ENCODE measurements at regions not wholly inside any gene's neighbourhood (a gene's known extent, or its start where the extent isn't known, plus 50 kb on each side); places are given as distances from the start of the nearest gene placed in this dataset.

DNA sequence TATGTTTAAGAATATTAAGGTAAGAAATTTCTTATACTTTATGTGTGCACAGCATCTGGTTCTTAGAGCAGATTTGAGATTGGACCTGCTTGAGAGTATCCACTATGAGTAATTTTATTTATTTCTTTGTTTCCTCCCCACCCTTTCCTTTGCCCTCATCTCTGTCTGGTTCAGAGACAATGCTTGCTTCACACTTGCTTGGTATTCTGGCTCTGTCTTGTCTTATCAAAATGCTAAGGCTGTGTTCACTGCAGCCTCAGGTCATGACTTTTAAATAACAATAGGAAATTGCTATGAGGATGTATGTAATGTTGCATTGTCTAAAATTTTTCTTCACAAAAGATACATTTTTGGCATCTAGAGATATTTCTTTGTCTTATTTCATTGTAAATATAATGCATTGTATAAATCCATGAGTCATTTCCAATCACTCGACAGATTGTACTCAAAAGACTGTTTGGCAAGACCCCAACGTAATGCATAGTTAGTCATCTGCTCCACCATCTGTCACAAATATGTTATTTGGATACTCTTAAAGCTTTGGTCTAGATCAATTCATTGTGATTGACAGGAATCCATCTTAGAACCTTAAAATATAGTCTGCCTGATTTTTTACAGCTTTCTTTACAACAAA is 395.7 kb downstream of the AASDHPPT start:
- no peaks in the 10 kb centered on the region for H3K9me3 ChIP-seq (ENCODE audit: control insufficient read depth in 1 of 2, insufficient read depth in 1 of 2, low read depth in 1 of 2, low read length in 2 of 2)
- no peak for DNase-seq (ENCODE audit: low read depth, low spot score)

More for the DNA sequence above, 395.7 kb downstream of the AASDHPPT start:
- BruUV-seq (replicated peaks), result no TSS peak
- CTCF ChIA-PET, result no interaction called here
- ATAC-seq, result no peak
- Histone ChIP-seq H3K9ac (ENCODE audit: low read length) (no peak overlapping the region), H3K4me3 (replicated peaks in 1 of 2; ENCODE audit: low read depth in 1 of 2, low read length in 2 of 2) (no peak overlapping the region), H4K20me1 (ENCODE audit: insufficient read depth) (no peaks in the 10 kb centered on the region), H3K4me2 (ENCODE audit: low read length) (no peak overlapping the region), H3K4me1 (ENCODE audit: control insufficient read depth in 1 of 2, insufficient read depth in 2 of 2, low read length in 2 of 2) (no peaks in the 10 kb centered on the region), H3K36me3 (ENCODE audit: control insufficient read depth in 1 of 2, insufficient read depth in 2 of 2, low read length in 2 of 2) (no peaks in the 10 kb centered on the region), H2AFZ (ENCODE audit: low read depth, low read length, poor library complexity, severe bottlenecking) (no peak overlapping the region), H3K27me3 (ENCODE audit: insufficient read depth, low read length) (0 out of 2 replicates have a peak, but pooled peaks cover 4% of the 10 kb centered on the region), H3K9me2 (ENCODE audit: insufficient read depth) (no peaks in the 10 kb centered on the region), H3K27ac (ENCODE audit: low read depth, low read length) (no peak overlapping the region), H3K79me2 (ENCODE audit: insufficient read depth, low read length) (no peaks in the 10 kb centered on the region)
- POLR2A ChIA-PET, result no interaction called here
- intact Hi-C loops (cut with micrococcal nuclease), result no loop called here
- TF ChIP-seq POLR2AphosphoS5 (IDR thresholded peaks at IDR 0.05; ENCODE audit: low read depth, low read length) (no peak), EZH2phosphoT487 (IDR thresholded peaks at IDR 0.05; ENCODE audit: borderline replicate concordance) (no peak), POLR2A (IDR thresholded peaks at IDR 0.05; ENCODE audit: borderline replicate concordance, extremely low read depth, insufficient read depth, insufficient read length) (no peak), CBX3 (IDR thresholded peaks at IDR 0.05; ENCODE audit: low read depth) (no peak), ZNF274 (IDR thresholded peaks at IDR 0.05; ENCODE audit: low read depth, low read length) (no peak), ZFX (IDR thresholded peaks at IDR 0.05) (no peak), EZH2 (IDR thresholded peaks at IDR 0.05) (no peak), CEBPB (IDR thresholded peaks at IDR 0.05; ENCODE audit: low read depth) (no peak), RAD21 (IDR thresholded peaks at IDR 0.05; ENCODE audit: low read depth) (no peak), TCF7L2 (IDR thresholded peaks at IDR 0.05; ENCODE audit: borderline replicate concordance, extremely low read depth, insufficient read depth, insufficient read length) (no peak), EGR1 (IDR thresholded peaks at IDR 0.05; ENCODE audit: low read depth) (no peak), JUND (IDR thresholded peaks at IDR 0.05) (no peak)
- TF ChIP-seq, protein P1, sequence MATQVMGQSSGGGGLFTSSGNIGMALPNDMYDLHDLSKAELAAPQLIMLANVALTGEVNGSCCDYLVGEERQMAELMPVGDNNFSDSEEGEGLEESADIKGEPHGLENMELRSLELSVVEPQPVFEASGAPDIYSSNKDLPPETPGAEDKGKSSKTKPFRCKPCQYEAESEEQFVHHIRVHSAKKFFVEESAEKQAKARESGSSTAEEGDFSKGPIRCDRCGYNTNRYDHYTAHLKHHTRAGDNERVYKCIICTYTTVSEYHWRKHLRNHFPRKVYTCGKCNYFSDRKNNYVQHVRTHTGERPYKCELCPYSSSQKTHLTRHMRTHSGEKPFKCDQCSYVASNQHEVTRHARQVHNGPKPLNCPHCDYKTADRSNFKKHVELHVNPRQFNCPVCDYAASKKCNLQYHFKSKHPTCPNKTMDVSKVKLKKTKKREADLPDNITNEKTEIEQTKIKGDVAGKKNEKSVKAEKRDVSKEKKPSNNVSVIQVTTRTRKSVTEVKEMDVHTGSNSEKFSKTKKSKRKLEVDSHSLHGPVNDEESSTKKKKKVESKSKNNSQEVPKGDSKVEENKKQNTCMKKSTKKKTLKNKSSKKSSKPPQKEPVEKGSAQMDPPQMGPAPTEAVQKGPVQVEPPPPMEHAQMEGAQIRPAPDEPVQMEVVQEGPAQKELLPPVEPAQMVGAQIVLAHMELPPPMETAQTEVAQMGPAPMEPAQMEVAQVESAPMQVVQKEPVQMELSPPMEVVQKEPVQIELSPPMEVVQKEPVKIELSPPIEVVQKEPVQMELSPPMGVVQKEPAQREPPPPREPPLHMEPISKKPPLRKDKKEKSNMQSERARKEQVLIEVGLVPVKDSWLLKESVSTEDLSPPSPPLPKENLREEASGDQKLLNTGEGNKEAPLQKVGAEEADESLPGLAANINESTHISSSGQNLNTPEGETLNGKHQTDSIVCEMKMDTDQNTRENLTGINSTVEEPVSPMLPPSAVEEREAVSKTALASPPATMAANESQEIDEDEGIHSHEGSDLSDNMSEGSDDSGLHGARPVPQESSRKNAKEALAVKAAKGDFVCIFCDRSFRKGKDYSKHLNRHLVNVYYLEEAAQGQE (IDR thresholded peaks at IDR 0.05; ENCODE audit: low read depth), result no peak
- TF ChIP-seq, protein P2, sequence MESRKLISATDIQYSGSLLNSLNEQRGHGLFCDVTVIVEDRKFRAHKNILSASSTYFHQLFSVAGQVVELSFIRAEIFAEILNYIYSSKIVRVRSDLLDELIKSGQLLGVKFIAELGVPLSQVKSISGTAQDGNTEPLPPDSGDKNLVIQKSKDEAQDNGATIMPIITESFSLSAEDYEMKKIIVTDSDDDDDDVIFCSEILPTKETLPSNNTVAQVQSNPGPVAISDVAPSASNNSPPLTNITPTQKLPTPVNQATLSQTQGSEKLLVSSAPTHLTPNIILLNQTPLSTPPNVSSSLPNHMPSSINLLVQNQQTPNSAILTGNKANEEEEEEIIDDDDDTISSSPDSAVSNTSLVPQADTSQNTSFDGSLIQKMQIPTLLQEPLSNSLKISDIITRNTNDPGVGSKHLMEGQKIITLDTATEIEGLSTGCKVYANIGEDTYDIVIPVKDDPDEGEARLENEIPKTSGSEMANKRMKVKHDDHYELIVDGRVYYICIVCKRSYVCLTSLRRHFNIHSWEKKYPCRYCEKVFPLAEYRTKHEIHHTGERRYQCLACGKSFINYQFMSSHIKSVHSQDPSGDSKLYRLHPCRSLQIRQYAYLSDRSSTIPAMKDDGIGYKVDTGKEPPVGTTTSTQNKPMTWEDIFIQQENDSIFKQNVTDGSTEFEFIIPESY (IDR thresholded peaks at IDR 0.05; ENCODE audit: extremely low read depth, insufficient replicate concordance, low read length), result no peak
- TF ChIP-seq, protein P3, sequence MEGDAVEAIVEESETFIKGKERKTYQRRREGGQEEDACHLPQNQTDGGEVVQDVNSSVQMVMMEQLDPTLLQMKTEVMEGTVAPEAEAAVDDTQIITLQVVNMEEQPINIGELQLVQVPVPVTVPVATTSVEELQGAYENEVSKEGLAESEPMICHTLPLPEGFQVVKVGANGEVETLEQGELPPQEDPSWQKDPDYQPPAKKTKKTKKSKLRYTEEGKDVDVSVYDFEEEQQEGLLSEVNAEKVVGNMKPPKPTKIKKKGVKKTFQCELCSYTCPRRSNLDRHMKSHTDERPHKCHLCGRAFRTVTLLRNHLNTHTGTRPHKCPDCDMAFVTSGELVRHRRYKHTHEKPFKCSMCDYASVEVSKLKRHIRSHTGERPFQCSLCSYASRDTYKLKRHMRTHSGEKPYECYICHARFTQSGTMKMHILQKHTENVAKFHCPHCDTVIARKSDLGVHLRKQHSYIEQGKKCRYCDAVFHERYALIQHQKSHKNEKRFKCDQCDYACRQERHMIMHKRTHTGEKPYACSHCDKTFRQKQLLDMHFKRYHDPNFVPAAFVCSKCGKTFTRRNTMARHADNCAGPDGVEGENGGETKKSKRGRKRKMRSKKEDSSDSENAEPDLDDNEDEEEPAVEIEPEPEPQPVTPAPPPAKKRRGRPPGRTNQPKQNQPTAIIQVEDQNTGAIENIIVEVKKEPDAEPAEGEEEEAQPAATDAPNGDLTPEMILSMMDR (IDR thresholded peaks at IDR 0.05 in 2 of 3, conservative IDR thresholded peaks at IDR 0.05 in 1 of 3; ENCODE audit: borderline replicate concordance in 1 of 3, insufficient read depth in 1 of 3, low read depth in 2 of 3, low read length in 2 of 3), result no peak
- TF ChIP-seq, protein P4, sequence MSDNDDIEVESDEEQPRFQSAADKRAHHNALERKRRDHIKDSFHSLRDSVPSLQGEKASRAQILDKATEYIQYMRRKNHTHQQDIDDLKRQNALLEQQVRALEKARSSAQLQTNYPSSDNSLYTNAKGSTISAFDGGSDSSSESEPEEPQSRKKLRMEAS (IDR thresholded peaks at IDR 0.05), result no peak
- TF ChIP-seq, protein P5, sequence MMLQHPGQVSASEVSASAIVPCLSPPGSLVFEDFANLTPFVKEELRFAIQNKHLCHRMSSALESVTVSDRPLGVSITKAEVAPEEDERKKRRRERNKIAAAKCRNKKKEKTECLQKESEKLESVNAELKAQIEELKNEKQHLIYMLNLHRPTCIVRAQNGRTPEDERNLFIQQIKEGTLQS (IDR thresholded peaks at IDR 0.05), result no peak
- RAD21 ChIA-PET (ENCODE audit: low non-redundant PET in 1 of 2, low total read pairs in 2 of 2, uncharacterized antibody in 2 of 2, unreplicated experiment in 2 of 2), result no interaction called here
